ENCODE measurements at regions not wholly inside any gene's neighbourhood (a gene's known extent, or its start where the extent isn't known, plus 50 kb on each side); places are given as distances from the start of the nearest gene placed in this dataset.

GRCh38 chr3:168262887-168263286 is 167.2 kb upstream of the GOLIM4 start:
- Histone ChIP-seq H4K20me1 (ENCODE audit: insufficient read depth, low read length) (no peaks in the 10 kb centered on the region), H3K27ac (ENCODE audit: low read length) (no peak overlapping the region), H3K36me3 (ENCODE audit: insufficient read depth, low read length) (no peaks in the 10 kb centered on the region), H3K27me3 (ENCODE audit: insufficient read depth, low read length, poor library complexity) (no peaks in the 10 kb centered on the region), H3K9me3 (ENCODE audit: insufficient read depth, low read length, severe bottlenecking) (no peaks in the 10 kb centered on the region), H3K4me3 (ENCODE audit: low read depth in 1 of 2, low read length in 2 of 2) (no peak overlapping the region), H3K4me2 (ENCODE audit: insufficient read depth, low read length) (no peak overlapping the region), H3K4me1 (ENCODE audit: insufficient read depth, low read length) (no peaks in the 10 kb centered on the region), H3K9ac (ENCODE audit: low read depth, low read length) (no peak overlapping the region), H2AFZ (ENCODE audit: low read depth, low read length) (no peak overlapping the region), H3K79me2 (ENCODE audit: insufficient read depth, low read length) (no peaks in the 10 kb centered on the region)
- ATAC-seq (ENCODE audit: insufficient read depth, low read depth) = no peak
- no peak for TF ChIP-seq CTCF (IDR thresholded peaks at IDR 0.05; ENCODE audit: borderline replicate concordance, extremely low read depth, low read length, poor library complexity, severe bottlenecking)
- no peak for TF ChIP-seq EZH2 (IDR thresholded peaks at IDR 0.05; ENCODE audit: borderline replicate concordance, low read depth, low read length, severe bottlenecking)
- no peak for DNase-seq

GRCh38 chr3:168260859-168261258 is 165.1 kb upstream of the GOLIM4 start:
- TF ChIP-seq EZH2 (IDR thresholded peaks at IDR 0.05; ENCODE audit: borderline replicate concordance, low read depth, low read length, severe bottlenecking) (no peak), CTCF (IDR thresholded peaks at IDR 0.05; ENCODE audit: borderline replicate concordance, extremely low read depth, low read length, poor library complexity, severe bottlenecking) (no peak)
- no peaks in the 10 kb centered on the region for H3K36me3 ChIP-seq (ENCODE audit: insufficient read depth, low read length)
- no peak overlapping the region for H2AFZ ChIP-seq (ENCODE audit: low read depth, low read length)
- H3K79me2 ChIP-seq (ENCODE audit: insufficient read depth, low read length) = no peaks in the 10 kb centered on the region
- ATAC-seq (ENCODE audit: insufficient read depth, low read depth) = no peak
- no peaks in the 10 kb centered on the region for H3K27me3 ChIP-seq (ENCODE audit: insufficient read depth, low read length, poor library complexity)
- H3K4me3 ChIP-seq (ENCODE audit: low read depth in 1 of 2, low read length in 2 of 2) = no peak overlapping the region
- no peaks in the 10 kb centered on the region for H4K20me1 ChIP-seq (ENCODE audit: insufficient read depth, low read length)
- no peak for DNase-seq
- H3K4me2 ChIP-seq (ENCODE audit: insufficient read depth, low read length) = no peak overlapping the region
- no peaks in the 10 kb centered on the region for H3K9me3 ChIP-seq (ENCODE audit: insufficient read depth, low read length, severe bottlenecking)
- H3K9ac ChIP-seq (ENCODE audit: low read depth, low read length) = no peak overlapping the region
- no peak overlapping the region for H3K27ac ChIP-seq (ENCODE audit: low read length)
- H3K4me1 ChIP-seq (ENCODE audit: insufficient read depth, low read length) = no peaks in the 10 kb centered on the region

GRCh38 chr3:168251371-168251770 is 155.6 kb upstream of the GOLIM4 start:
- H3K79me2 ChIP-seq (ENCODE audit: insufficient read depth, low read length) = no peaks in the 10 kb centered on the region
- ATAC-seq (ENCODE audit: insufficient read depth, low read depth) = no peak
- H3K4me1 ChIP-seq (ENCODE audit: insufficient read depth, low read length) = no peaks in the 10 kb centered on the region
- TF ChIP-seq CTCF (IDR thresholded peaks at IDR 0.05; ENCODE audit: borderline replicate concordance, extremely low read depth, low read length, poor library complexity, severe bottlenecking) (no peak), EZH2 (IDR thresholded peaks at IDR 0.05; ENCODE audit: borderline replicate concordance, low read depth, low read length, severe bottlenecking) (no peak)
- H3K4me3 ChIP-seq (ENCODE audit: low read depth in 1 of 2, low read length in 2 of 2) = no peak overlapping the region
- peaks cover 3% of the 10 kb centered on the region for H3K9me3 ChIP-seq (ENCODE audit: insufficient read depth, low read length, severe bottlenecking)
- H3K27ac ChIP-seq (ENCODE audit: low read length) = no peak overlapping the region
- H3K36me3 ChIP-seq (ENCODE audit: insufficient read depth, low read length) = no peaks in the 10 kb centered on the region
- H3K27me3 ChIP-seq (ENCODE audit: insufficient read depth, low read length, poor library complexity) = no peaks in the 10 kb centered on the region
- no peak overlapping the region for H2AFZ ChIP-seq (ENCODE audit: low read depth, low read length)
- no peak for DNase-seq
- H4K20me1 ChIP-seq (ENCODE audit: insufficient read depth, low read length) = no peaks in the 10 kb centered on the region
- H3K9ac ChIP-seq (ENCODE audit: low read depth, low read length) = no peak overlapping the region
- no peak overlapping the region for H3K4me2 ChIP-seq (ENCODE audit: insufficient read depth, low read length)

GRCh38 chr3:168250415-168250861 is 154.7 kb upstream of the GOLIM4 start:
- TF ChIP-seq CTCF (IDR thresholded peaks at IDR 0.05; ENCODE audit: borderline replicate concordance, extremely low read depth, low read length, poor library complexity, severe bottlenecking) (no peak), EZH2 (IDR thresholded peaks at IDR 0.05; ENCODE audit: borderline replicate concordance, low read depth, low read length, severe bottlenecking) (no peak)
- no peak for DNase-seq
- no peaks in the 10 kb centered on the region for H3K27me3 ChIP-seq (ENCODE audit: insufficient read depth, low read length, poor library complexity)
- H3K27ac ChIP-seq (ENCODE audit: low read length) = no peak overlapping the region
- H3K9ac ChIP-seq (ENCODE audit: low read depth, low read length) = no peak overlapping the region
- H3K36me3 ChIP-seq (ENCODE audit: insufficient read depth, low read length) = no peaks in the 10 kb centered on the region
- H3K4me3 ChIP-seq (ENCODE audit: low read depth in 1 of 2, low read length in 2 of 2) = no peak overlapping the region
- H2AFZ ChIP-seq (ENCODE audit: low read depth, low read length) = no peak overlapping the region
- no peaks in the 10 kb centered on the region for H3K4me1 ChIP-seq (ENCODE audit: insufficient read depth, low read length)
- no peaks in the 10 kb centered on the region for H3K79me2 ChIP-seq (ENCODE audit: insufficient read depth, low read length)
- H3K9me3 ChIP-seq (ENCODE audit: insufficient read depth, low read length, severe bottlenecking) = peaks cover 3% of the 10 kb centered on the region
- H3K4me2 ChIP-seq (ENCODE audit: insufficient read depth, low read length) = no peak overlapping the region
- ATAC-seq (ENCODE audit: insufficient read depth, low read depth) = no peak
- H4K20me1 ChIP-seq (ENCODE audit: insufficient read depth, low read length) = no peaks in the 10 kb centered on the region
